ENCODE measurements at regions not wholly inside any gene's neighbourhood (a gene's known extent, or its start where the extent isn't known, plus 50 kb on each side); places are given as distances from the start of the nearest gene placed in this dataset.

DNA sequence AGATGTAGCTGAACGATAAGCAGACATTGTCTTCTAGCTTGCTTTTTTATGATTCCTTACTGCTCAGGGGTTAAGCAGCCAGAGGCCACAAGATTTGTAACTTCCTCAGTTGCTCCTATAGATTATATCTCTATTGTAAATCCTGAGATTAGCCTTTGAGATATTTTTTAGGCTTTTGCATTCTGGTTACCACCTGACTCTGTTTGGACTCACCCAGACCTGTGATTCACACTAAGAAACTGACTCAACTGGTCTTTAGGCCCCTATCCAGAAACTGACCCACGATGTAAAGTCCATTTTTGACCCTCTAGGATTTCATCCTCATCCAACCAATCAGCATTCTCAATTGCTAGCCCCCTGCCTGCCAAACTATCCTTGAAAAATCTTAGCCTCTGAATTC lies 194.4 kb downstream of the RASSF9 start:
- Histone ChIP-seq H3K4me1 (ENCODE audit: control insufficient read depth, extremely low read depth, insufficient read depth, low read length) (no peaks in the 10 kb centered on the region), H3K27ac (ENCODE audit: insufficient read depth, low read depth, low read length) (no peak overlapping the region), H3K9ac (replicated peaks; ENCODE audit: extremely low read depth, insufficient read depth, low read length) (no peak overlapping the region), H3K36me3 (ENCODE audit: control insufficient read depth in 2 of 2, extremely low read depth in 1 of 2, insufficient read depth in 2 of 2, low read length in 2 of 2) (no peaks in the 10 kb centered on the region), H2AFZ (ENCODE audit: low read depth, low read length) (no peak overlapping the region), H3K4me2 (ENCODE audit: insufficient read depth, low read length) (no peak overlapping the region), H3K4me3 (replicated peaks in 1 of 3; ENCODE audit: insufficient read depth in 1 of 3, low read depth in 1 of 3, low read length in 3 of 3) (no peak overlapping the region), H3K27me3 (ENCODE audit: control insufficient read depth in 2 of 2, insufficient read depth in 2 of 2, low read length in 2 of 2) (no peaks in the 10 kb centered on the region), H4K20me1 (replicated peaks; ENCODE audit: control insufficient read depth, extremely low read depth, insufficient read depth, low read length) (no peaks in the 10 kb centered on the region), H3K9me3 (replicated peaks; ENCODE audit: control insufficient read depth, insufficient read depth, low read length) (no peaks in the 10 kb centered on the region), H3K9me1 (replicated peaks; ENCODE audit: control insufficient read depth, extremely low read depth, insufficient read depth, low read length) (no peaks in the 10 kb centered on the region), H3K79me2 (ENCODE audit: control insufficient read depth, insufficient read depth, low read length) (no peaks in the 10 kb centered on the region)
- BruUV-seq (replicated peaks), result no TSS peak
- FAIRE-seq (no peak), DNase-seq (ENCODE audit: low read depth, low spot score) (no peak)
- TF ChIP-seq FOS (IDR thresholded peaks at IDR 0.05; ENCODE audit: borderline replicate concordance, insufficient read depth, low read length), result no peak
- no peak for TF ChIP-seq MYC (IDR thresholded peaks at IDR 0.05; ENCODE audit: low read depth, low read length)
- intact Hi-C loops (cut with micrococcal nuclease) (no loop called here), dilution Hi-C loops (cut with MboI; ENCODE audit: extremely low pct_ligation_motif_present, low sequenced_read_pairs) (no loop called here)
- POLR2A ChIA-PET, result no interaction called here
- CTCF ChIA-PET, result interaction anchor here (1.0 to 2.5 kb wide), 4 partner anchors 14 to 66 kb away, joined by 3 to 8 read pairs (median 3); no protein-coding TSS in a partner anchor

DNA sequence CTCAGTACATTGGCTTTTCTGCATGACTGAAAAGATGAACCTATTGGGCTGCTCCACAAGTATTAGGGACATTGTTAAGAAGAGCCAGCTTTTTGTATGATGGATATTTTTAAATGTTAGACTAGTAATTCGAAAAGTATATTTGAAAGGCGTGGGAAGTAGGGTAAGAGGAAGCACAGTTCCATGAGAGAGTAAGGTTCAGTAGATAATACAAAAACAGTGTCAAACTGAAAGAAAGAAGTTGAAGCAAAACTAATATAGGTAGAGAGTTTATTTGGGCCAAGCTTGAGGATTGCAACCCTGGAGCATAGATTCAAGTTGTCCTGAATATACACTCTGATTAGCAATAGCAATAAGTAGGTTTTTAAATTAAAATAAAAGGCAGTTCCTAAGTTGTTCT lies 193.9 kb downstream of the RASSF9 start:
- Histone ChIP-seq H3K9me3 (replicated peaks; ENCODE audit: control insufficient read depth, insufficient read depth, low read length) (no peaks in the 10 kb centered on the region), H3K79me2 (ENCODE audit: control insufficient read depth, insufficient read depth, low read length) (no peaks in the 10 kb centered on the region), H3K9ac (replicated peaks; ENCODE audit: extremely low read depth, insufficient read depth, low read length) (no peak overlapping the region), H3K4me2 (ENCODE audit: insufficient read depth, low read length) (no peak overlapping the region), H3K27me3 (ENCODE audit: control insufficient read depth in 2 of 2, insufficient read depth in 2 of 2, low read length in 2 of 2) (no peaks in the 10 kb centered on the region), H3K4me1 (ENCODE audit: control insufficient read depth, extremely low read depth, insufficient read depth, low read length) (no peaks in the 10 kb centered on the region), H2AFZ (ENCODE audit: low read depth, low read length) (no peak overlapping the region), H3K27ac (ENCODE audit: insufficient read depth, low read depth, low read length) (no peak overlapping the region), H4K20me1 (replicated peaks; ENCODE audit: control insufficient read depth, extremely low read depth, insufficient read depth, low read length) (no peaks in the 10 kb centered on the region), H3K9me1 (replicated peaks; ENCODE audit: control insufficient read depth, extremely low read depth, insufficient read depth, low read length) (no peaks in the 10 kb centered on the region), H3K4me3 (replicated peaks in 1 of 3; ENCODE audit: insufficient read depth in 1 of 3, low read depth in 1 of 3, low read length in 3 of 3) (no peak overlapping the region), H3K36me3 (ENCODE audit: control insufficient read depth in 2 of 2, extremely low read depth in 1 of 2, insufficient read depth in 2 of 2, low read length in 2 of 2) (no peaks in the 10 kb centered on the region)
- dilution Hi-C loops (cut with MboI; ENCODE audit: extremely low pct_ligation_motif_present, low sequenced_read_pairs) (no loop called here), intact Hi-C loops (cut with micrococcal nuclease) (no loop called here)
- CTCF ChIA-PET, result interaction anchor here (1.0 to 2.5 kb wide), 3 partner anchors 25 to 66 kb away, joined by 3 to 8 read pairs (median 3); no protein-coding TSS in a partner anchor
- POLR2A ChIA-PET, result no interaction called here
- TF ChIP-seq POLR2AphosphoS5 (IDR thresholded peaks at IDR 0.05; ENCODE audit: insufficient read depth, low read depth, low read length), result no peak
- TF ChIP-seq, protein P1, sequence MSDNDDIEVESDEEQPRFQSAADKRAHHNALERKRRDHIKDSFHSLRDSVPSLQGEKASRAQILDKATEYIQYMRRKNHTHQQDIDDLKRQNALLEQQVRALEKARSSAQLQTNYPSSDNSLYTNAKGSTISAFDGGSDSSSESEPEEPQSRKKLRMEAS (IDR thresholded peaks at IDR 0.05; ENCODE audit: insufficient read depth, insufficient read length), result no peak
- TF ChIP-seq, protein P2, sequence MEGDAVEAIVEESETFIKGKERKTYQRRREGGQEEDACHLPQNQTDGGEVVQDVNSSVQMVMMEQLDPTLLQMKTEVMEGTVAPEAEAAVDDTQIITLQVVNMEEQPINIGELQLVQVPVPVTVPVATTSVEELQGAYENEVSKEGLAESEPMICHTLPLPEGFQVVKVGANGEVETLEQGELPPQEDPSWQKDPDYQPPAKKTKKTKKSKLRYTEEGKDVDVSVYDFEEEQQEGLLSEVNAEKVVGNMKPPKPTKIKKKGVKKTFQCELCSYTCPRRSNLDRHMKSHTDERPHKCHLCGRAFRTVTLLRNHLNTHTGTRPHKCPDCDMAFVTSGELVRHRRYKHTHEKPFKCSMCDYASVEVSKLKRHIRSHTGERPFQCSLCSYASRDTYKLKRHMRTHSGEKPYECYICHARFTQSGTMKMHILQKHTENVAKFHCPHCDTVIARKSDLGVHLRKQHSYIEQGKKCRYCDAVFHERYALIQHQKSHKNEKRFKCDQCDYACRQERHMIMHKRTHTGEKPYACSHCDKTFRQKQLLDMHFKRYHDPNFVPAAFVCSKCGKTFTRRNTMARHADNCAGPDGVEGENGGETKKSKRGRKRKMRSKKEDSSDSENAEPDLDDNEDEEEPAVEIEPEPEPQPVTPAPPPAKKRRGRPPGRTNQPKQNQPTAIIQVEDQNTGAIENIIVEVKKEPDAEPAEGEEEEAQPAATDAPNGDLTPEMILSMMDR (IDR thresholded peaks at IDR 0.05; ENCODE audit: extremely low read depth in 1 of 2, insufficient read depth in 1 of 2, low read depth in 1 of 2, low read length in 2 of 2), result no peak
- TF ChIP-seq GATA2 (IDR thresholded peaks at IDR 0.05; ENCODE audit: insufficient read depth, insufficient read length, low read depth, low read length), result no peak
- TF ChIP-seq MYC (IDR thresholded peaks at IDR 0.05; ENCODE audit: low read depth, low read length), result no peak
- no peak for TF ChIP-seq FOS (IDR thresholded peaks at IDR 0.05; ENCODE audit: borderline replicate concordance, insufficient read depth, low read length)
- TF ChIP-seq EZH2 (IDR thresholded peaks at IDR 0.05; ENCODE audit: borderline replicate concordance, low read depth, low read length, severe bottlenecking), result no peak
- no peak for TF ChIP-seq POLR2A (IDR thresholded peaks at IDR 0.05; ENCODE audit: low read depth, low read length)
- TF ChIP-seq JUN (IDR thresholded peaks at IDR 0.05; ENCODE audit: borderline replicate concordance, insufficient read depth, insufficient read length, low read depth), result no peak
- no peak for DNase-seq (ENCODE audit: low read depth, low spot score)
- no TSS peak for BruUV-seq (replicated peaks)
- FAIRE-seq, result no peak
